HUES48 (cell line): ENCODE measurements at regions not wholly inside any gene's neighbourhood (a gene's known extent, or its start where the extent isn't known, plus 50 kb on each side); places are given as distances from the start of the nearest gene placed in this dataset.
"Not testable (repeated sequence)": the region's sequence is repeated elsewhere in the genome, so short reads cannot be mapped to it uniquely, and the experiment has no call there.

Experiments used
- H3K27ac ChIP-seq: one replicate; pipeline ENCODE4 v1.7.0; 2013; ENCODE audit warnings: low read depth, low read length, inconsistent platforms
- H3K27me3 ChIP-seq: 2 replicates; pipeline ENCODE4 v1.6.1; 2013; ENCODE audit warnings: mild to moderate bottlenecking, low read length; ENCODE audit not compliant: control insufficient read depth, insufficient read depth
- H3K36me3 ChIP-seq: 2 replicates; pipeline ENCODE4 v1.6.1; 2013; ENCODE audit warnings: low read length; ENCODE audit not compliant: control insufficient read depth, insufficient read depth
- H3K4me1 ChIP-seq: 2 replicates; pipeline ENCODE4 v1.6.1; 2013; ENCODE audit warnings: mild to moderate bottlenecking, low read length; ENCODE audit not compliant: control insufficient read depth, insufficient read depth
- H3K4me3 ChIP-seq: 2 replicates; pipeline ENCODE4 v1.5.1; 2013; ENCODE audit warnings: mild to moderate bottlenecking, low read depth, low read length
- H3K9ac ChIP-seq: 2 replicates; pipeline ENCODE4 v1.6.1; 2013; ENCODE audit warnings: mild to moderate bottlenecking, low read depth, low read length, moderate library complexity
- H3K9me3 ChIP-seq: 2 replicates; pipeline ENCODE4 v1.6.1; 2013; ENCODE audit warnings: low read length; ENCODE audit not compliant: control insufficient read depth, insufficient read depth

DNA sequence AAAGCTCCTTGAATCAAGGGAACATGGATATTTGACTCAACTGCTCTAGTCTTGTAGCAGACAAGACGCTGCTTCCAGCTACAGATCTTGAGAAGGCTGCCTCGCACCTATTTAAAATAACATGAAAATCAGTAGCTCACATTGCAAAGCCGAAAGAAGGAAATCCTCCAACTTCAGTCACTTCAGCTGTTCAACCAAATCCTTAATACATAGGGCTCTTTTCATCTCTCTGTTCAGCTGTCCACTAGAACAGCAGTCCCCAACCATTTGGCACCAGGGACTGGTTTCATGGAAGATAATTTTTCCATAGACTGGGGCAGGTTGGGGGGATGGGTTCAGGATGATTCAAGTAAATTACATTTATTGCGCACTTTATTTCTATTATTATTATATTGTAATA, 1116.0 kb upstream of the TMEM132C start:
- no peak overlapping the region for H3K4me3 ChIP-seq
- no peak overlapping the region for H3K27ac ChIP-seq
- H3K9me3 ChIP-seq: peaks cover 4% of the 10 kb centered on the region
- peaks cover 28% of the 10 kb centered on the region for H3K4me1 ChIP-seq
- no peaks in the 10 kb centered on the region for H3K27me3 ChIP-seq
- no peak overlapping the region for H3K9ac ChIP-seq
- H3K36me3 ChIP-seq: no peaks in the 10 kb centered on the region

DNA sequence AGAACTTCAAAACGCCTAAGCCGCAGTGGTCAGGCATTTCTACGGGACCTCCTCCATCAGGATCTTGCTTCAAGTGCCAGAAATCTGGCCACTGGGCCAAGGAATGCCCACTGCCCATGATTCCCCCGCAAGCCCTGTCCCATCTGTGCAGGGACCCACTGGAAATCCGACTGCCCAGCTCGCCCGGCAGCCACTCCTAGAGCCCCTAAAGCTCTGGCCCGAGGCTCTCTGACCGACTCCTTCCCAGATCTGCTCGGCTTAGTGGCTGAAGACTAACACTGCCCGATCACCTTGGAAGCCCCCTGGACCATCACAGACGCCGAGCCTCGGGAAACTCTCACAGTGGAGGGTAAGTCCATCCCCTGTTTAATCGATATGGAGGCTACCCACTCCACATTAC, 1113.0 kb upstream of the TMEM132C start:
- no peaks in the 10 kb centered on the region for H3K9me3 ChIP-seq
- no peak overlapping the region for H3K9ac ChIP-seq
- no peak overlapping the region for H3K27ac ChIP-seq
- H3K4me3 ChIP-seq: no peak overlapping the region
- H3K27me3 ChIP-seq: no peaks in the 10 kb centered on the region
- H3K36me3 ChIP-seq: no peaks in the 10 kb centered on the region
- peaks cover 18% of the 10 kb centered on the region for H3K4me1 ChIP-seq

DNA sequence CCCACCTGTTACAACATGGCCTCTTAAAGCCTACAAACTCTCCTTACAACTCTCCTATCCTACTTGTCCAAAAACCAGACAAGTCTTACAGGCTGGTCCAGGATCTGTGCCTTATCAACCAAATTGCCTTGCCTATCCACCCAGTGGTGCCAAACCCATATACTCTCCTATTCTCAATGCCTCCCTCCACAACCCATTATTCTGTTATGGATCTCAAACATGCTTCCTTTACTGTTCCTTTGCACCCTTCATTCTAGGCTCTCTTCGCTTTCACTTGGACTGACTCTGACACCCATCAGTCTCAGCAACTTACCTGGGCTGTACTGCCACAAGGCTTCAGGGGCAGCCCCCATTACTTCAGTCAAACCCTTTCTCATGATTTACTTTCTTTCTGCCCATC, 1112.1 kb upstream of the TMEM132C start:
- not testable (repeated sequence) for H3K36me3 ChIP-seq, H3K9ac ChIP-seq, H3K9me3 ChIP-seq, H3K27me3 ChIP-seq, H3K27ac ChIP-seq, H3K4me3 ChIP-seq
- peaks cover 18% of the 10 kb centered on the region for H3K4me1 ChIP-seq

DNA sequence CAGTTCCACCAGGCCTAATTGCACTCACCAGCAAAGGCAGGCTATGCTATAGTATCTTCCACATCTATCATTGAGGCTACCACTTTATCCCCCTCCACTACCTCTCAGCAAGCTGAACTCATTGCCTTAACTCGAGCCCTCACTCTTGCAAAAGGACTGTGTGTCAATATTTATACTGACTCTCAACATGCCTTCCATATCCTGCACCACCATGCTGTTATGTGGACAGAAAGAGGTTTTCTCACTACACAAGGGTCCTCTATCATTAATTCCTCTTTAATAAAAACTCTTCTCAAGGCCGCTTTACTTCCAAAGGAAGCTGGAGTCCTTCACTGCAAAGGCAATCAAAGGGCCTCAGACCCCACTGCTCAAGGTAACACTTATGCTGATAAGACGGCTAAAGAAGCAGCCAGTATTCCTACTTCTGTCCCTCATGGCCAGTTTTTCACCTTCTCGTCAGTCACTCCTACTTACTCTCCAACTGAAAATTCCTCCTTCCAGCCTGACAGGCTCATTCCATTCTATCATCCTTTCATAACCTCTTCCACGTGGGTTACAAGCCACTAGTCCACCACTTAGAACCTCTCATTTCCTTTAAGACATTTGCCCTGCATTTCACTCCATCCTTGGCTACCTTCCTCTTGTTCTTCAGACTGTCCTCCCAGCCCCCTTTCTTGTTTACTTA, 1110.9 kb upstream of the TMEM132C start:
- not testable (repeated sequence) for H3K4me1 ChIP-seq, H3K9ac ChIP-seq, H3K27ac ChIP-seq, H3K27me3 ChIP-seq, H3K36me3 ChIP-seq, H3K4me3 ChIP-seq, H3K9me3 ChIP-seq

DNA sequence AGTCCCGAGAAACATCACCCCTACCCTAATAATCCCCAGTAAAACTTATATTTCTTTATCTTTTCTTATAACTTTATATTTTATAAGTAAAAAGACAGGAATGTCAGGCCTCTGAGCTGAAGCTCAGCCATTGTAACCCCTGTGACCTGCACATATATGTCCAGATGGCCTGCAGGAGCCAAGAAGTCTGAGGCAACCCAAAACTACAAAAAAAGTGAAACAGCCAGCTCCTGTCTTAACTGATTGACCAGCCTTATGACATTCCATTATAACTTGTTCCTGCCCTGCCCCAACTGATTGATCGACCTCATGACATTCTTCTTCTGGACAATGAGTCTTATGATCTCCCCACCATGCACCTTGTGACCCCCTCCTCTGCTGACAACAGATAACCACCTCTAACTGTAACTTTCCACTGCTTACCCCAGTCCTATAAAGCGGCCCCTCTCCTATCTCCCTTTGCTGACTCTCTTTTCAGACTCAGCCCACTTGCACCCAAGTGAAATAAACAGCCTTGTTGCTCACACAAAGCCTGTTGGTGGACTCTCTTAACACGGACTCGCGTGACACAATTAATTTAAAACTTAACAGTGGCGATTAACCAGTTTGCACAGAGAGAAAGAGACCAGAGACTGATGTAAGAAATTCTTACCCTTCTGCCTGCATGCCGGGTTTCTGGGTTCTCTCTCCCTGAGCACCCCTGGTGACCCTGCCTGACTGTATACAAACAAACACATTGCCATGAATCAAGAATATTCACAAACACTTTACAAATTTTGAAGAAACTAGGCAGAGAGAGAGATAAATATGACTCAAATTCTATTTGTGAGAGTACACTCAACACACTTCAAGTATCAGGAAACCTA, 1109.2 kb upstream of the TMEM132C start:
- not testable (repeated sequence) for H3K4me3 ChIP-seq, H3K27ac ChIP-seq, H3K27me3 ChIP-seq, H3K9ac ChIP-seq, H3K4me1 ChIP-seq, H3K36me3 ChIP-seq, H3K9me3 ChIP-seq

DNA sequence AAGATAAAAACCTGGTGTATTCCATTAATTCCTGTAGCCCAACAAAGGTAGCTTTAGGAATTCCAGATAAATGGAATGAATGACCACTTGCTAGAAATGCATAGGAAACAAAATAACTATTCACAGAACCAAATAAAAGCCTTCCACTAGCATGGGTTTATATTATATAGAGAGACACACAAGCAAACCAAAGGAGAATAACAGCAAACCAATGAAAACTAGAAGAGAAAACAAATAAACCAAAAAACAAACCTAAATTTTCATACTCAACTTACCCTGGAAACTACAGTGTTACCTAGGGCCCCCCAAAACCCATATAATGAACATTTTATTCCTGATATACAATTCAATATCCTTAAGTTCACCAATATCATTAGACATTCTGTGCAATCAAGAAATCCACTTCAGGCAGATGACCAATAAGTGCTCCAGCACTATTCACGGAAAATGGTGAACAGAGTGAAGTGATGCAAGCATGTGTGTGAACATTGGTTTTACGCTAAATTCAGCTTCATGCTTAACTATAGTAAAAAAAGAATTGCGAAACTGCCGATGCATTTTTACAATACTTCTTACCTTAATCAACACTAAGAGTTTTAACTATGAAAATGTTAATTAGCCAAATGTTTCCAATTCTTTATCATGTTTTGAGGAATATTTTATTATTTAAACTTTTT, 1108.4 kb upstream of the TMEM132C start:
- Histone ChIP-seq H3K4me3 (no peak overlapping the region), H3K9me3 (peaks cover 3% of the 10 kb centered on the region; the same call in 1 of the 2 replicates), H3K9ac (no peak overlapping the region), H3K27me3 (no peaks in the 10 kb centered on the region), H3K4me1 (no peaks in the 10 kb centered on the region; the same call in 1 of the 2 replicates), H3K36me3 (no peaks in the 10 kb centered on the region), H3K27ac (no peak overlapping the region)

DNA sequence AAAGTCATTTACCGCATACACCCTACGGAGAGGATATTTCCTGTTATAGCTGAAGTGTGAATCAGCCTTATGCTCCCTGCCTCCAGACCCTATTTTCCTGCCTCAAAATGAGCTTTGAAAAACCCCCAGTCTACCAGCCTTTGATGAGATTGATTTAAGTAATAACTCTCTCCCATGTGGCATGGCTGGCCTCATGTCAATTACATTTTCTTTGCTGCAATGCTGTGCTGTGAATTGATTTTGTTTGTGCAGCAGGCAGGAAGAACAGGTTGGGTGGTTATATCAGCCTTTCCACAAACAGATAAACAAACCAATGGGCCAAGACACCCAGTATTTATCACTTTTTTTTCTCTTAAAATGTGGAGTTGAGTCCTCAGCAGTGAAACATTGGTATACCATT, 1105.5 kb upstream of the TMEM132C start:
- no peaks in the 10 kb centered on the region; the same call in 1 of the 2 replicates for H3K4me1 ChIP-seq
- peaks cover 3% of the 10 kb centered on the region; the same call in 1 of the 2 replicates for H3K9me3 ChIP-seq
- H3K27ac ChIP-seq: no peak overlapping the region
- H3K9ac ChIP-seq: no peak overlapping the region
- no peaks in the 10 kb centered on the region for H3K27me3 ChIP-seq
- no peak overlapping the region for H3K4me3 ChIP-seq
- no peaks in the 10 kb centered on the region for H3K36me3 ChIP-seq

DNA sequence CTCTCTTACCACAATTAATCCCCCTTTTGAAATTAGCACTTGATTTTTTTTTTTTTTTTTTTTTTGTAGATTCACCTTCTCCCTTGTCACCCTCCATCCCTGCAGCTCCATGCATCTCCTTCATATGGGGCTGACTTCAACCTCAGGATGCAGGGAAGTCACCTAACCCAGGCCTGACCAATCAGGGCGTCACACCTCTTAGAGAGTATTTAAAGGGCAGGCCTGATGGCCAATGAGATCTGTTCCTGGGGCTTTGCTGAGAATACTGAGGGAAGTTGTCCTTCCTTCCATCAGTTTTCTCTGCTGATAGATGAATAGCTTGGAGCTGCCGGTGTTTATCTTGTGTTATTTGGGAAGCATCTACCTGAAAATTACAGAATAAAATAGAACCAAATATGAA, 1104.7 kb upstream of the TMEM132C start:
- Histone ChIP-seq H3K27me3 (no peaks in the 10 kb centered on the region), H3K4me1 (no peaks in the 10 kb centered on the region; the same call in 1 of the 2 replicates), H3K4me3 (no peak overlapping the region), H3K9ac (no peak overlapping the region), H3K36me3 (no peaks in the 10 kb centered on the region), H3K27ac (no peak overlapping the region), H3K9me3 (peaks cover 3% of the 10 kb centered on the region; the same call in 1 of the 2 replicates)

DNA sequence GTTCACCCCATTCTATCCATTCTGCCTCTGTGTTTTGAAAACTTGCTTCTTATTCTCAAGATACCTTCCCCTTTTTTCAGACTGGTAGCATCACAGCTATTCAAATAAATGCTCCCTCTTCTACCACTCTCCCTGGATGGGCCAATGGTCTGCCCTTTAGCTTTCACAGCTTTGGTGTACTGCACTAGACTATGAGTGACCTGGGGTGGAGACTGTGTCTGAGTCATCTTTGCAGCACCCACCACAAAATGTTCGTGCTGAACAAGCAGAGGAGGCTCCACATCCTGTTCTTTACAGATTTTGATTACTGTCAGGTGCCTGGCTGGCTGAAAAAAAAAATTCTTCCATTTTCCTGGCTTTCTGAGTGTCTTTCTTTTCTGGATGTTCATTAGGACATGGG, 1104.1 kb upstream of the TMEM132C start:
- Histone ChIP-seq H3K27me3 (no peaks in the 10 kb centered on the region), H3K36me3 (no peaks in the 10 kb centered on the region), H3K9ac (no peak overlapping the region), H3K9me3 (peaks cover 3% of the 10 kb centered on the region; the same call in 1 of the 2 replicates), H3K4me1 (no peaks in the 10 kb centered on the region; the same call in 1 of the 2 replicates), H3K4me3 (no peak overlapping the region), H3K27ac (no peak overlapping the region)

DNA sequence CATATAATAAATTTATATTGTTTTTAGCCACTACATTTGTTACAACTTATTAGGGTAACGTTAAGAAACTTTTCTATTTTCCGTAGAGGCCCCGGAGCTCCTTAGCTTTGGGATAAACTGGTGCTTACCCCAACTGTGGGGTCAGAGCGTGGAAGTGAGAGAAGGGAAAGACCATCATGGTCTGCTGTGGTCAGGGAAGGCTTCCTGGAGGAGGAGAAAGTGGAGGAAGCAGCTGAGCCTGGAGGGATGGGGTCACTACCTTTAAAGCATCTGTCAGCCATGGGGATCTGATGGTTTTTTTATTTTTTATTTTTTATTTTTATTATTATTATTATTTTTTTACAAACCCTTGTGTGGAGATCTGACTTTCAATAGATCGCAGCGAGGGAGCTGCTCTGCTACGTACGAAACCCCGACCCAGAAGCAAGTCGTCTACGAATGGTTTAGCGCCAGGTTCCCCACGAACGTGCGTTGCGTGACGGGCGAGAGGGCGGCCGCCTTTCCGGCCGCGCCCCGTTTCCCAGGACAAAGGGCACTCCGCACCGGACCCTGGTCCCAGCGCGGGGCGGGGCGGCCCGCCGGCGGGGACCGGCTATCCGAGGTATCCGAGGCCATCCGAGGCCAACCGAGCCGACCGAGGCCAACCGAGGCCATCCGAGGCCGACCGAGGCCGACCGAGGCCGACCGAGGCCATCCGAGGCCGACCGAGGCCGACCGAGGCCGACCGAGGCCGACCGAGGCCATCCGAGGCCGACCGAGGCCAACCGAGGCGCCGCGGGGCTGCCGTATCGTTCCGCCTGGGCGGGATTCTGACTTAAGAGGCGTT, 1101.2 kb upstream of the TMEM132C start:
- Histone ChIP-seq H3K9ac (peak overlapping the region; percentile 66), H3K36me3 (no peaks in the 10 kb centered on the region), H3K4me1 (no peaks in the 10 kb centered on the region; the same call in 1 of the 2 replicates), H3K27ac (peak overlapping the region; percentile 61), H3K9me3 (peaks cover 3% of the 10 kb centered on the region; the same call in 1 of the 2 replicates), H3K4me3 (peak overlapping the region; percentile 51), H3K27me3 (no peaks in the 10 kb centered on the region)
